ENCODE measurements at regions not wholly inside any gene's neighbourhood (a gene's known extent, or its start where the extent isn't known, plus 50 kb on each side); places are given as distances from the start of the nearest gene placed in this dataset.
A peak's percentile ranks its signal among the peaks of the same experiment; 100 is the strongest.

- Histone ChIP-seq H3K4me1 (peaks cover 3% of the 10 kb centered on the region; the same call in 1 of the 2 replicates), H3K27me3 (no peaks in the 10 kb centered on the region)
Measured at GRCh38 chr1:25135909-25136308, 96.4 kb downstream of the SYF2 start.

GRCh38 chr1:25134801-25135461 lies 97.4 kb downstream of the SYF2 start:
- no peak for TF ChIP-seq CTCF (IDR thresholded peaks at IDR 0.05; ENCODE audit: low read depth, low read length)
- peaks cover 3% of the 10 kb centered on the region; the same call in 1 of the 2 replicates for H3K4me1 ChIP-seq
- H3K9me3 ChIP-seq: no peaks in the 10 kb centered on the region
- H3K36me3 ChIP-seq: no peaks in the 10 kb centered on the region
- no peak overlapping the region for H3K4me3 ChIP-seq (ENCODE audit: low read depth, low read length)
- peak; percentile 58 for DNase-seq
- no peaks in the 10 kb centered on the region for H3K27me3 ChIP-seq

More at GRCh38 chr1:25135909-25136308, 96.4 kb downstream of the SYF2 start:
- no peaks in the 10 kb centered on the region for H3K9me3 ChIP-seq
- DNase-seq: peak; percentile 66
- H3K4me3 ChIP-seq (ENCODE audit: low read depth, low read length): no peak overlapping the region; the same call in 1 of the 2 replicates
- TF ChIP-seq CTCF (IDR thresholded peaks at IDR 0.05; ENCODE audit: low read depth, low read length): no peak
- no peaks in the 10 kb centered on the region for H3K36me3 ChIP-seq

GRCh38 chr1:25134307-25134706 lies 98.0 kb downstream of the SYF2 start:
- Histone ChIP-seq H3K9me3 (no peaks in the 10 kb centered on the region), H3K4me3 (ENCODE audit: low read depth, low read length) (no peak overlapping the region), H3K27me3 (no peaks in the 10 kb centered on the region), H3K4me1 (peaks cover 3% of the 10 kb centered on the region; the same call in 1 of the 2 replicates), H3K36me3 (no peaks in the 10 kb centered on the region)
- no peak for TF ChIP-seq CTCF (IDR thresholded peaks at IDR 0.05; ENCODE audit: low read depth, low read length)
- no peak for DNase-seq

GRCh38 chr1:25131794-25132193 lies 100.5 kb downstream of the SYF2 start:
- no peaks in the 10 kb centered on the region for H3K36me3 ChIP-seq
- peaks cover 3% of the 10 kb centered on the region; the same call in 1 of the 2 replicates for H3K4me1 ChIP-seq
- no peak for DNase-seq
- no peaks in the 10 kb centered on the region for H3K27me3 ChIP-seq
- no peak overlapping the region for H3K4me3 ChIP-seq (ENCODE audit: low read depth, low read length)
- TF ChIP-seq CTCF (IDR thresholded peaks at IDR 0.05; ENCODE audit: low read depth, low read length): no peak
- no peaks in the 10 kb centered on the region for H3K9me3 ChIP-seq

GRCh38 chr1:25130895-25131294 lies 101.4 kb downstream of the SYF2 start:
- peaks cover 3% of the 10 kb centered on the region; the same call in 1 of the 2 replicates for H3K4me1 ChIP-seq
- DNase-seq: no peak
- H3K27me3 ChIP-seq: no peaks in the 10 kb centered on the region
- no peak for TF ChIP-seq CTCF (IDR thresholded peaks at IDR 0.05; ENCODE audit: low read depth, low read length)
- H3K4me3 ChIP-seq (ENCODE audit: low read depth, low read length): no peak overlapping the region
- H3K36me3 ChIP-seq: no peaks in the 10 kb centered on the region
- H3K9me3 ChIP-seq: no peaks in the 10 kb centered on the region

GRCh38 chr1:25129380-25129779 lies 102.9 kb downstream of the SYF2 start:
- DNase-seq: no peak
- TF ChIP-seq CTCF (IDR thresholded peaks at IDR 0.05; ENCODE audit: low read depth, low read length): no peak
- H3K9me3 ChIP-seq: no peaks in the 10 kb centered on the region
- H3K27me3 ChIP-seq: no peaks in the 10 kb centered on the region
- H3K4me1 ChIP-seq: no peaks in the 10 kb centered on the region
- no peak overlapping the region for H3K4me3 ChIP-seq (ENCODE audit: low read depth, low read length)
- H3K36me3 ChIP-seq: no peaks in the 10 kb centered on the region

Measured in BE2C (cell line).